HG03457 (cell line): ENCODE measurements at regions not wholly inside any gene's neighbourhood (a gene's known extent, or its start where the extent isn't known, plus 50 kb on each side); places are given as distances from the start of the nearest gene placed in this dataset.

Experiments used
- ATAC-seq: cut with Tn5 transposase; IDR thresholded peaks from one replicate; pipeline ENCODE4 v1.9.1; 2021; ENCODE audit warnings: moderate number of reproducible peaks; ENCODE audit not compliant: unreplicated experiment

DNA sequence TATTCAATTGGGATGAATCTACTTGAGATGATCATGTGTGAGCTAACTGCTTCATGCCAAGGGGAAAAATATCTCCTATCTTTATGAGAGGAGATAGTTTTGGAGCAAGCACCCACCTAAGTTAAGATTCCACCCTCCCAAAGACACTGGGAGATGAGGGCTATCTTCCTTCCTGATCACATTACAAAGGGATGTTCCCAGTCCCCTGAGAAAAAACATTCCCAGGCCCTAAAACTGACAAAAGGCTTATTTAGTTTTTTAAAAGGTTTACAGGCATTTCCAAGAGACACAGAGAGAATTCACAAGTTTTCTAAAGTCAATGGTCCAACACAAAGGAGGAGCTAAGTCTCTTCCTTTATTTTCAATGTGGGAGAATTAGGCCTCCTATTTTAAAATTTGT lies 401.5 kb downstream of the FBXO15 start:
- no peak for ATAC-seq

GRCh38 chr18:73742957-73743356 lies 404.7 kb downstream of the FBXO15 start:
- no peak for ATAC-seq

DNA sequence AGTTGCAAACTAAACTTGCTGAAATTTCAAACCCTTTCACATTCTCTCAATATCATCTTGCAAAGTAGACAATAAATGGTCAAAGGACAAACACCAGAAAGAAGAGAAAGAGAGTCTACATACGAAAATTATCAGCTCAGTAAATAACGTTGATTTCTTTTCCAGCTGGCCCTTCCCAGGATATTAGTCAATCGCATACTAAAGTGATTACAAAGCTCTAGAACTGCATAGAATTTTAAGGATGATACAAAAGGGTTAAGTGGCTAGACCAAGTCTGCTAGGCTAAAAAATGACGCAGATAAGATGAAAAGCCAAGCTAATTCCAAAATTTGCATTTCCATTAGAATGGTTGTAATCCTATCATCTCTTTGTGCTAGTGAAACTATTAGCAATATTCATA lies 405.7 kb downstream of the FBXO15 start:
- no peak for ATAC-seq

GRCh38 chr18:73739098-73739497 lies 408.5 kb downstream of the FBXO15 start:
- ATAC-seq, result no peak

DNA sequence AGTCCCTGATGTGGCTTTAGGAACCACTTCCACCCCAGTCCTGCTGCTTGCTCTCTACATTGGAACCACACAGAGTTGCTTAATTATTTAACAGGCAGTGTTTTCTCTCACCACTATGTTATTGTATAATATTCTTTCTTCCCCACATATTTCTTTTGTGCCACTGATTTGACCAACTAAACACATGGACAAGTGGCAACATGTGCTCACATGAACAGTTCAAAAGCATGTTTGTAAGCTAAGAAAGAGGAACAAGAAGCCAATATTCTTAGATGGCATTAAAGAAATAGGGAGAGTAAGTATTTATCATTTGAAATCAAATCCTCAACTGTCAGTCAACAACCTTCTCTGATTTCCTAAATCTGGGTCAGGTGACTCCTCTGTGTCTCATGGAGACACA lies 409.6 kb downstream of the FBXO15 start:
- ATAC-seq, result no peak

- no peak for ATAC-seq
These were observed 411.8 kb downstream of the FBXO15 start for GRCh38 chr18:73735836-73736235.

DNA sequence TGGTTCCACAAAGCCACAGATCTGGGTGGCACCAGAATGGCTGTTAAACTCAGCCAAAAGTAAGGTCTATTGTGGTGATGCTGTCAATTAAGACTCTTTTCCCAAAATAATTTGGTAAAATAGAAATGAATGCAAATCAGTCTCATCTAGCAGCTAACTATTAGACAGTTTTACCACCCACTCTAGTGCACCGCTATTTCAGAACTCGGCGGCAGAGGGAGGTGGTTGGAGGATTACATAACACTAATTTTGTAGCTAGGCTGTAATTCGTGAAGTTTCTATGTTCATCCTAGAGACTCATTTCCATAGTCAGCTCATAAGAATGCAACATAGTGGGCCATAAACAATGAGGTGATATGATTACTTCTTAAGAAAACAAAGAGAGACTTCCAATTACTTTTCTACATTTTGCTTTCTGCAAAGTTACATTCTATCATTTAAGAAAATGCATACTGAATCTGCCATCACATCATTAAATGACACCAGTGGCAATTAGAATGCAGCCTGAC lies 413.8 kb downstream of the FBXO15 start:
- ATAC-seq, result no peak

- no peak for ATAC-seq
These were observed 414.3 kb downstream of the FBXO15 start for GRCh38 chr18:73733376-73733775.

GRCh38 chr18:73728657-73729056 lies 419.0 kb downstream of the FBXO15 start:
- no peak for ATAC-seq

GRCh38 chr18:73724958-73725357 lies 422.7 kb downstream of the FBXO15 start:
- no peak for ATAC-seq

DNA sequence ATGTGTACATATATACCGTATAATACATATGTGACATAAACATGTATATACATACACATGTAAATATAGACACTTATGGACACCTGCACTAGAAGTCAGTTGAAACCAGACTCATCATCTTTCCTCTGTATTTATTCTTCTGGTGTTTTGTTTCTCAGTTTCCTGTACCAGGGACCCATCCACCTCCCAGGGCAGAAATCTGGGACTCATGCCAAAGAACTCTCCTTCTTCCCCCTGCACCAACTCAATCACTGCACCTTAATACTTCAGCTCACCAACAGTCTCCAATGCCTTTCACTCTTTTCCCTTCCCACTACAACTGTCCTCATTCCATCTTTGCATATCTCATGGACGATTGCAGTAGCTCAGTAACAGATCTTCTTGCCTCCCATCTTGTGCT lies 428.0 kb downstream of the FBXO15 start:
- no peak for ATAC-seq

GRCh38 chr18:73717570-73717969 lies 430.1 kb downstream of the FBXO15 start:
- no peak for ATAC-seq

DNA sequence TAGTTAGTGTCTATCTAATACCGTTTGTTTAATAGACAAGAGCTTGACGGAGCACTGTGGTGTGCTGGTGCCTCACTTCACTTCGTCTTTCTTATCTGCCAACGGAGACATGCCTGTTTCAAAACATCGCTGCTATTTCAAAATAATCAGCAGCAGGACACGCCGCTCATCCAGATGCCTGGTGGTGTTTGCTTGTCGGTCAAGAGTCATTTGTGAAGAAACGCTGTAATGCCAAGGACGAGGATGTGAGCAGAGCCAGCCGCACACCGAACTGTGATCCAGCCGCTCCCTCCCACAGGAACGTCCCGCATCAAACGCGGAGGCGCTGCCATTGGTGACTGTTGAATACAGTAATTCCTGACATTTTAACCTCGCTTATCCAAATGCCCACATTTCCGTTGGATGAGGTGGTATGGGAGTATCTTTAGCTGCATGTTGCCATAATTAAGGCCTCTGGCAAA lies 432.4 kb downstream of the FBXO15 start:
- no peak for ATAC-seq

GRCh38 chr18:73714466-73714865 lies 433.2 kb downstream of the FBXO15 start:
- ATAC-seq, result no peak

GRCh38 chr18:73711256-73711655 lies 436.4 kb downstream of the FBXO15 start:
- no peak for ATAC-seq

DNA sequence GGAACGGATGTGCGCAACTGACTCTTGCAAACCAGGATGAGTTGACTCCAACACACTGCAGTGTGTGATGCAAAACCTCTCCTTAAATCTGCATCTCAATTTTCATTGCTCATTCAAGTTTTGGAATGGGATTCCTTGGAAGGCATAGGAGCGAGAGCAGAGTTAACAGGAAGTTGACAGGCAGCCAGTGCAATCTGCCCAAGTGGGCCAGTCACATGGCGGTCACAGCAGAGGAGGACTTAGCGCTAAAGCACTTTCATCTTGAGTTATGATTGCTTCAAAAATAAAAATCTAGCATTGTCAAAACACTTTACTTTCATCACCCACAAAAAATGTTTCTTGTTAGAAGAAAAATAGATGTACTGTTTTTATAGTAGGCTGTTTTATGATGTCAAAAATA lies 439.0 kb downstream of the FBXO15 start:
- no peak for ATAC-seq

DNA sequence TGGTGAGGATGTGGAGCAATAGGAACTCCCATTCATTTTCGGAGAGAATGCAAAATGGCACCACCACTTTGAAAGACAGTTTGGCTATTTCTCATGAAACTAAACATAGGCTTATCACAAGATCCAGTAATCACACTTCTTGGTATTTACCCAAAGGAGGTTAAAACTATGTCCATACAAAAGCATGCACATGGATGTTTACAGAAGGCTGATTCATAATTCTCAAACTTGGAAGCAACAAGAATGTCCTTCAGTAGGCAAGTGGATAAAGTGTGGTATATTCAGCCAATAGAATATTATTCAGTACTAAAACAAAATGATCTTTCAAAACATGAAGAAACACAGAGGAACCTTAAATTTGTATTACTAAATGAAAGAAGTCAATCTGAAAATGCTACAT lies 440.6 kb downstream of the FBXO15 start:
- no peak for ATAC-seq

- no peak for ATAC-seq
These were observed 450.3 kb downstream of the FBXO15 start for GRCh38 chr18:73697353-73697752.

- no peak for ATAC-seq
These were observed 450.9 kb downstream of the FBXO15 start for GRCh38 chr18:73696698-73697097.

DNA sequence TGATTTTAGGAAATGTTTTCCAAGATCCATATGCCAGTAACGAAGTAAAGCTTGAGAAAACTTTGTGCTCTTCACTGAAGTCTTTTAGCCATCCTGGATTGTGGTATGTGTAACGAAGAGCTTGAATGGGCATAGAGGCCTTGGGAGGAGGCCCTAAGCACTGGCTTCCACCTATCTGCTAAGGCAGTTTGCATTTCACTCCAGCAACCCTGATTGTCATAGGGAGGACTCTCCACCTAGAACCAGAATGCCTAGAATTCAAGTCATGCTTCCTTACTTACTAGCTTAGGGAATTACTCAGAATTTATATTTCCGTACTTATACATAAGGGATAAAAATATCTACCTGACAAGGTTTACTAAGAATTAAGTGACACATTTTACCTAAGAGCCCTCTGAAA lies 451.5 kb downstream of the FBXO15 start:
- ATAC-seq, result no peak

- no peak for ATAC-seq
These were observed 454.5 kb downstream of the FBXO15 start for GRCh38 chr18:73693091-73693490.

- no peak for ATAC-seq
These were observed 456.0 kb downstream of the FBXO15 start for GRCh38 chr18:73691624-73692023.

GRCh38 chr18:73691118-73691517 lies 456.5 kb downstream of the FBXO15 start:
- ATAC-seq, result no peak

DNA sequence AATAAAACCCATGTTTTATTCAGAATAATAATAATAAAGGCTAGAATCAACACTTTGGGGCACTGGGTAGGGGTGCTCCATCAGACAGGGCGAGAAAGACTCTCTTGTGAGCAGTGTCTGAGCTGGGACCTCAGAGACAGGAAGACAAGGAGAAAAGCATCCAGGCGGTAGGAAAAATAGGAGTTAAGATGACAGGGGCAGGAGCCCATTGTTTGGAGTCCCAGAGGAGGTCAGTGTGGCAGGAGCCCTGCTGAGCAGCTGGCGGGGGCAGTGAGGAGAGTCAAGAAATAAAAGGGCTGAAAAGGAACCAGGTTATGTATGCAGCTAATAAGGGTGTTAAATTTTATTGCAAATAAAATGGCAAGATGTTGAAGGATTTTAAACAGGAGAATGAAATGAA lies 457.4 kb downstream of the FBXO15 start:
- no peak for ATAC-seq
